SU-DHL-6 (cell line): ENCODE measurements at regions not wholly inside any gene's neighbourhood (a gene's known extent, or its start where the extent isn't known, plus 50 kb on each side); places are given as distances from the start of the nearest gene placed in this dataset.

Experiments used
- EZH2phosphoT487 ChIP-seq: fragments of 200-600 bp; sonication (generic), shearing (Covaris generic); conservative IDR thresholded peaks from 2 replicates; pipeline ENCODE4 v1.6.1; 2018; ENCODE audit warnings: mild to moderate bottlenecking, antibody characterized with exemption, low read length, moderate library complexity, mixed read lengths
- TF ChIP-seq, protein P1 (sequence below): fragments of 200-600 bp; sonication (generic); IDR thresholded peaks from one replicate; pipeline ENCODE4 v1.5.1; 2017; ENCODE audit warnings: antibody characterized with exemption, mild to moderate bottlenecking, low read length, moderate library complexity; ENCODE audit not compliant: insufficient read depth, poor library complexity, severe bottlenecking

DNA sequence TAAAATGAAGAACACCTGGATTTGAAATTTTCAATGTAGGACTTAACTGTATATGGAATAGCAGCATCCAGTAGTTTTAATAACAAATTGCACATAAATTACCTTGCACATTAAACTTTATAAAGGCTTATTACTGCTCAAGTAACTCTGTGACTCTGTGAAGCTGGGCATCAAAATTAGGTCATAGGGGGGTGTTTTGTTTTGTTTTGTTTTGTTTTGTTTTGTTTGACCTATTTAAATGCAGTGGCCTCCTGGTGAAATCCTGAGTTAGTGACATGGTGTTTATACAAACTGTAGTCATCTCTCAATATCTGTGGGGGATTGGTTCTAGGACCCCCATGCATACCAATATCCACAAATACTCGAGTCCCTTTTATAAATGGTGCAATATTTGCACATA lies 51.9 kb upstream of the ADAD1 start:
- no peak for TF ChIP-seq EZH2phosphoT487
- TF ChIP-seq, protein P1, sequence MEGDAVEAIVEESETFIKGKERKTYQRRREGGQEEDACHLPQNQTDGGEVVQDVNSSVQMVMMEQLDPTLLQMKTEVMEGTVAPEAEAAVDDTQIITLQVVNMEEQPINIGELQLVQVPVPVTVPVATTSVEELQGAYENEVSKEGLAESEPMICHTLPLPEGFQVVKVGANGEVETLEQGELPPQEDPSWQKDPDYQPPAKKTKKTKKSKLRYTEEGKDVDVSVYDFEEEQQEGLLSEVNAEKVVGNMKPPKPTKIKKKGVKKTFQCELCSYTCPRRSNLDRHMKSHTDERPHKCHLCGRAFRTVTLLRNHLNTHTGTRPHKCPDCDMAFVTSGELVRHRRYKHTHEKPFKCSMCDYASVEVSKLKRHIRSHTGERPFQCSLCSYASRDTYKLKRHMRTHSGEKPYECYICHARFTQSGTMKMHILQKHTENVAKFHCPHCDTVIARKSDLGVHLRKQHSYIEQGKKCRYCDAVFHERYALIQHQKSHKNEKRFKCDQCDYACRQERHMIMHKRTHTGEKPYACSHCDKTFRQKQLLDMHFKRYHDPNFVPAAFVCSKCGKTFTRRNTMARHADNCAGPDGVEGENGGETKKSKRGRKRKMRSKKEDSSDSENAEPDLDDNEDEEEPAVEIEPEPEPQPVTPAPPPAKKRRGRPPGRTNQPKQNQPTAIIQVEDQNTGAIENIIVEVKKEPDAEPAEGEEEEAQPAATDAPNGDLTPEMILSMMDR, result no peak
